OCI-LY7 (cell line): ENCODE measurements at regions not wholly inside any gene's neighbourhood (a gene's known extent, or its start where the extent isn't known, plus 50 kb on each side); places are given as distances from the start of the nearest gene placed in this dataset.

Experiments used
- BruUV-seq: library from RNA; stranded (reverse); fragments of 400-500 nt; replicated peaks from 2 replicates; lab custom pipeline; 2021; lab: Mats Ljungman, UMichigan
- CTCF ChIA-PET: fragments of 300-600 bp; sonication (Branson Sonifier 250); formaldehyde crosslinking; loops from one replicate; lab custom pipeline; 2022; ENCODE audit warnings: antibody characterized with exemption; ENCODE audit not compliant: unreplicated experiment; lab: Charles Lee
- POLR2A ChIA-PET: fragments of 300-600 bp; sonication (Branson Sonifier 250); formaldehyde crosslinking; loops from one replicate; lab custom pipeline; 2022; ENCODE audit warnings: antibody characterized with exemption; lab: Charles Lee
- DNase-seq: peaks from one replicate; pipeline ENCODE4 v3.0.0-alpha.2; 2015; ENCODE audit warnings: low spot score
- H2AFZ ChIP-seq: fragments of 200-600 bp; sonication (generic), shearing (Covaris generic); 2 replicates; pipeline ENCODE4 v1.6.1; 2014; ENCODE audit warnings: mild to moderate bottlenecking, antibody characterized with exemption, low read length, moderate library complexity
- H3K27ac ChIP-seq: fragments of 200-600 bp; sonication (generic); 2 replicates; pipeline ENCODE4 v1.5.1; 2014; ENCODE audit warnings: mixed run types, low read depth, mild to moderate bottlenecking, moderate library complexity, low read length, inconsistent platforms; ENCODE audit not compliant: poor library complexity, severe bottlenecking
- H3K36me3 ChIP-seq: fragments of 200-600 bp; sonication (generic); 2 replicates; pipeline ENCODE4 v1.6.1; 2014; ENCODE audit warnings: mild to moderate bottlenecking, antibody characterized with exemption, low read length, moderate library complexity, mixed read lengths; ENCODE audit not compliant: insufficient read depth
- H3K4me1 ChIP-seq: fragments of 200-600 bp; sonication (generic); 2 replicates; pipeline ENCODE4 v1.5.1; 2014; ENCODE audit warnings: mild to moderate bottlenecking, low read length; ENCODE audit not compliant: insufficient read depth, poor library complexity, severe bottlenecking
- H3K4me2 ChIP-seq: fragments of 200-600 bp; sonication (generic); 2 replicates; pipeline ENCODE4 v1.6.1; 2014; ENCODE audit warnings: mild to moderate bottlenecking, low read length
- H3K4me3 ChIP-seq: fragments of 200-600 bp; sonication (generic); 2 replicates; pipeline ENCODE4 v1.5.1; 2014; ENCODE audit warnings: mild to moderate bottlenecking, low read depth, low read length; ENCODE audit not compliant: poor library complexity, severe bottlenecking
- H3K79me2 ChIP-seq: fragments of 200-600 bp; sonication (generic); 2 replicates; pipeline ENCODE4 v1.6.1; 2016; ENCODE audit warnings: low read depth, mild to moderate bottlenecking, low read length, moderate library complexity, mixed read lengths; ENCODE audit not compliant: insufficient read depth
- H3K9me2 ChIP-seq: fragments of 200-600 bp; sonication (generic); 2 replicates; pipeline ENCODE4 v1.6.1; 2016; ENCODE audit warnings: mild to moderate bottlenecking, low read length, mixed read lengths; ENCODE audit not compliant: insufficient read depth
- H3K9me3 ChIP-seq: fragments of 200-600 bp; sonication (generic); 2 replicates; pipeline ENCODE4 v1.6.1; 2014; ENCODE audit warnings: mild to moderate bottlenecking, mixed run types, low read length, mixed read lengths
- H4K20me1 ChIP-seq: fragments of 200-600 bp; sonication (generic); 2 replicates; pipeline ENCODE4 v1.6.1; 2014; ENCODE audit warnings: mild to moderate bottlenecking, antibody characterized with exemption, low read length, moderate library complexity, mixed read lengths; ENCODE audit not compliant: insufficient read depth
- CTCF ChIP-seq: fragments of 200-600 bp; sonication (generic); conservative IDR thresholded peaks from 2 replicates; pipeline ENCODE4 v1.5.1; 2014; ENCODE audit warnings: mild to moderate bottlenecking, antibody characterized with exemption, low read length, moderate library complexity, mixed read lengths
- EZH2phosphoT487 ChIP-seq: fragments of 200-600 bp; sonication (generic); IDR thresholded peaks from 2 replicates; pipeline ENCODE4 v1.6.1; 2018; ENCODE audit warnings: low read depth, borderline replicate concordance, mild to moderate bottlenecking, mixed run types, antibody characterized with exemption, low read length, moderate library complexity, mixed read lengths
- intact Hi-C: fragments of 100-400 bp; cut with micrococcal nuclease; formaldehyde crosslinking; loops from one replicate; pipeline ENCODE4 v1.10.0; 2022; ENCODE audit not compliant: unreplicated experiment

GRCh38 chr2:66275984-66276383 lies 158.9 kb upstream of the MEIS1 start:
- TF ChIP-seq CTCF (no peak), EZH2phosphoT487 (no peak)
- BruUV-seq, result no TSS peak
- CTCF ChIA-PET, result no interaction called here
- Histone ChIP-seq H4K20me1 (no peaks in the 10 kb centered on the region), H3K4me2 (no peak overlapping the region), H3K36me3 (no peaks in the 10 kb centered on the region), H2AFZ (no peak overlapping the region), H3K9me2 (no peaks in the 10 kb centered on the region), H3K4me1 (no peaks in the 10 kb centered on the region), H3K9me3 (no peaks in the 10 kb centered on the region), H3K79me2 (no peaks in the 10 kb centered on the region), H3K4me3 (no peak overlapping the region), H3K27ac (no peak overlapping the region)
- POLR2A ChIA-PET, result no interaction called here
- no peak for DNase-seq
- intact Hi-C loops, result no loop called here

GRCh38 chr2:66273933-66274490 lies 160.9 kb upstream of the MEIS1 start:
- CTCF ChIA-PET, result no interaction called here

More at GRCh38 chr2:66273933-66274490, 160.9 kb upstream of the MEIS1 start:
- intact Hi-C loops, result no loop called here
- no peak overlapping the region for H3K4me3 ChIP-seq
- no peaks in the 10 kb centered on the region for H3K4me1 ChIP-seq
- no peak for DNase-seq
- no peaks in the 10 kb centered on the region for H4K20me1 ChIP-seq
- POLR2A ChIA-PET, result interaction anchor here (0.6 kb wide), 1 partner anchor 28 kb away, joined by 3 read pairs; no protein-coding TSS in a partner anchor
- no peak overlapping the region for H3K4me2 ChIP-seq
- no peaks in the 10 kb centered on the region for H3K9me2 ChIP-seq
- H3K27ac ChIP-seq, result no peak overlapping the region
- TF ChIP-seq CTCF, result no peak
- no peak for TF ChIP-seq EZH2phosphoT487
- no peaks in the 10 kb centered on the region for H3K79me2 ChIP-seq
- H3K9me3 ChIP-seq, result no peaks in the 10 kb centered on the region
- H3K36me3 ChIP-seq, result no peaks in the 10 kb centered on the region
- no peak overlapping the region for H2AFZ ChIP-seq
- BruUV-seq, result no TSS peak
